ENCODE measurements at regions not wholly inside any gene's neighbourhood (a gene's known extent, or its start where the extent isn't known, plus 50 kb on each side); places are given as distances from the start of the nearest gene placed in this dataset.

DNA sequence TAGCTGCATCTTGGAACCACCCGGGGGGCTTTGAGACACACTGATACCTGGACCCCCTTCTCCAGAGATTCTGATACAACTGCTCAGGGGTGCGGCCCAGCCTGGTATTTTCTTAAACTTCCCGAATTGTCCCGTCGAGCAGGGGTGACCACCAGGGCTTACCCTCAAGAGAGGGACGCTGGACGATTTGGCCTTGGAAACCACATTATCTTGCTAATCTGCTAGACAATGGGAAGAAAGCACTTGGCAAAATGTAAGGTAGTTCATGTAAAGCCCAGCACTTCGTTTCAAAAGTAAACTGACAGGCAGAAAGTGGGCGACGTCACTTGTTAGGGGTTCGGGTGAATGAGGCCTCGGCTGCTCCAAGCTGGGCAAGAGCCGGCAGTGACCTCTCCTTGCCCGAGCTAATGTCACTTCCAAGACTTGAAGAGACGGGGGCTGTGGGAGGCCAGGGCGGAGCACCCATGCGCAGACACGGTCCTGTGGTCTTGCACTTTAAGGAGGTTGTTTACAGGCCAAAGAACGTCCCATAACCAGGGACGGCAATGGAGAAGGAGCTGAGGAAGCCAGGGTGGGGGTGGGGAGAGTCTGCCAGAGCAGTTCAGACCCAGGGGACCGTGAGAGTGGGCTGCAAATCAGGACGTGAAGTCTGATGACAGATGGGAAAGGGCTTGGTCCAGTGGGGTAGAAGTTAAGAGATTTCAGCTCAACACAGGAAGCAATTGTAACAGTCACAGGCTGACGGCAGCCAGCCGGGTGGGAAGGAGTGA is 152.7 kb upstream of the GSE1 start:
- DNase-seq (ENCODE audit: low spot score): no peak

- DNase-seq (ENCODE audit: low spot score): no peak
Observed at GRCh38 chr16:85461022-85461813, 151.9 kb upstream of the GSE1 start.

DNA sequence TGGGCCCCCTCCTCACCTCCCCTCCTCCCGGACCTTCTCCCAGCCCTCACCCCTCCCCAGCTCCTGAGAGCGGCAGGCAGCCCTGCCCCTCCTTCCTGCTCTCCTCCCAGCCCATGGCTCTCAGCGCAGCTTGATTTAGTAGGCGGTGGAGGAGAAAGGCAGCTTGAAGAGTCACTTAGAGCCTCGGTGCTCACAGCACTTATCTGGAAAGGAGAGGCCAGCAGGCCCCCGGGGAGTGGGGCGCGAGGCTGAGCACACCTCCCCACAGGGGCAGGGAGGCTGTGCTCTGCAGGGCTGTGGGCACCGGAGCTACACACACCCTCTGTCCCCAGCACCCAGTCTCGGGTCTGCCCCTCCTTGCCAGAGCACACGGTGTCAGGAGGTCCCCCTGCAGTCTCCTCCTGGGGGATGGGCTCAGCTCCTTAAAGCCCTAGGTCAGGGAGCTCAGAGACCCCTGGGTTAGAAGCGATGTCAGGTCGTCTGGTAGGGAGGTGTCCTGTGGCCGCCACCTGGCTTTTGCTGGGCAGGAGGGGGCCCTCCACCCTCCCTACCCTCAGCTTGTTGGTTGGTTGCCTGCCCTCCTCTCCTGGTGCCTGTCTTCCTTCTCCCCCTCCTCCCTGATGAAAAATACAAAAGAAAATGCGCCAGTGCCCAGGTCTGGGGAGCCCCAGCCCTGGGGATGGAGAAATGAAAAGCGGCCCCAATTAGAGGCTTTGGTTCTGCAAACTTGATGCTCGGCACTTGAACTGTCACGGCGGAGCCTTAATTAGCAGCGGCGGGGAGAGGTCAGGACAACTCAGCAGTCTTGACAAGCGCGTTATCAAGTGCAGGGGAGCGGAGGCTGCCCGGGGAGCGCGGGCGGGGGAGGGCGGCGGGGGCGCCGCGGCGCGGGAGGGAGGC is 151.1 kb upstream of the GSE1 start:
- no peak for DNase-seq (ENCODE audit: low spot score)

GRCh38 chr16:85462714-85463611 is 150.2 kb upstream of the GSE1 start:
- no peak for DNase-seq (ENCODE audit: low spot score)

GRCh38 chr16:85463672-85464382 is 149.3 kb upstream of the GSE1 start:
- no peak for DNase-seq (ENCODE audit: low spot score)

- DNase-seq (ENCODE audit: low spot score): no peak
Observed at GRCh38 chr16:85464383-85465305, 148.5 kb upstream of the GSE1 start.

- DNase-seq (ENCODE audit: low spot score): peak; percentile 5
Observed at GRCh38 chr16:85465328-85466303, 147.5 kb upstream of the GSE1 start.

- no peak for DNase-seq (ENCODE audit: low spot score)
Observed at GRCh38 chr16:85466304-85466700, 146.8 kb upstream of the GSE1 start.

- DNase-seq (ENCODE audit: low spot score): no peak
Observed at GRCh38 chr16:85466989-85467388, 146.1 kb upstream of the GSE1 start.

- DNase-seq (ENCODE audit: low spot score): no peak
Observed at GRCh38 chr16:85469929-85470590, 143.1 kb upstream of the GSE1 start.

- DNase-seq (ENCODE audit: low spot score): no peak
Observed at GRCh38 chr16:85470873-85471272, 142.2 kb upstream of the GSE1 start.

GRCh38 chr16:85471469-85472431 is 141.4 kb upstream of the GSE1 start:
- DNase-seq (ENCODE audit: low spot score): no peak

DNA sequence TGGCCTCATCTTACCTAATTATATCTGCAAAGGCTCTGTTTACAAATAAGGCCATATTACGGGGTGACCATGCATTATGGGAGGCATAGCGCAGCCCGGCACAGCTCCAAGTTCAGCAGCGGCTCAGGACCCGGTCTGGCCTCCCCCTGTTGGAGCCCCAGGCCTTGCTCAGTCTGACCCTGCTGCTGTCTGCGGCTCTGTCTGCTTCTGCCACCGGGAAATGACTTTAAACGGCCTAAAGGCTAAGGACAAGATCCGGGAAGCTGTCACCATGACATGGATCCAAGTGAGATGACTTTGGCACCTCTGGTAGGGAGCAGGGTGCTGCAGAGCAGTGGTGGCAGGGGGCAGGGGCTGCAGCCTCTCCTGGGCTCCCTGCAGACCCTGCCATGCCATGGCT is 140.6 kb upstream of the GSE1 start:
- DNase-seq (ENCODE audit: low spot score): no peak

- no peak for DNase-seq (ENCODE audit: low spot score)
Observed at GRCh38 chr16:85473323-85473722, 139.8 kb upstream of the GSE1 start.

DNA sequence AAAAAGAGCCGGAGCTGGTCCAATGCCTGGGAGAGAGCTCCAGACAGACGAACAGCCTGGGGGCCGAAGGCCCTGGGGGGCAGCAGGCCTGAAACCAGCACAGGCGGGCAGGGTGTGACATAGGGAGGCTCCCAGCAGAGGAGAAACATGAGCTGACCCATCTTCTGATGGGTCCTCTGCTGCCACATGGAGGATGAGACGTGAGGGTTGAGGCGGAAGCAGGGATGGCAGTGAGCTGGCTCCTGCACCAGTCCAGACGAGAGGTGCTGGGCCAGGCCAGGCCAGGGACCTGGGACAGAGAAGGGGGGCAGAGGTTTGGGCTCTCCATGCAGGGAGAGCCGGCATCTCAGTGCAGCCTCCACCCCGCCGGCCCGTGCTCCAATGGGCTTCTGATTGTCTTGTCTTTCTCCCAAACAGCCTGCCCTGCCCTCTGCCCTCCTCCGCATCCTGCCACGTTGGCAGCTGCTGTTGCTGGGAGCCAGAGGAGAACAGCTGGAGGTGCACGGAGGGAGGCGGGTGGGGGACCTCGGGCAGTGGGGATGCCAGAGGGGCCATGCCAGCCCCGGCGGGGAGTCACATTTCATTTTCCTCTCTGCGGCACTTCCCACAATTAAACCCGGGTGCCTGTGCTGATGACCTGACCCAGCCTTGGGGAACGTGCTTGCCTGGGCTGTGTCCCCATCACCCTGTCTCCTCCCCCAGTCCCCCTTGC is 139.1 kb upstream of the GSE1 start:
- DNase-seq (ENCODE audit: low spot score): no peak

GRCh38 chr16:85474621-85475217 is 138.4 kb upstream of the GSE1 start:
- no peak for DNase-seq (ENCODE audit: low spot score)

All from kidney tubule cell (primary cell).